ENCODE measurements at regions not wholly inside any gene's neighbourhood (a gene's known extent, or its start where the extent isn't known, plus 50 kb on each side); places are given as distances from the start of the nearest gene placed in this dataset.
"Not testable (repeated sequence)": the region's sequence is repeated elsewhere in the genome, so short reads cannot be mapped to it uniquely, and the experiment has no call there.

DNA sequence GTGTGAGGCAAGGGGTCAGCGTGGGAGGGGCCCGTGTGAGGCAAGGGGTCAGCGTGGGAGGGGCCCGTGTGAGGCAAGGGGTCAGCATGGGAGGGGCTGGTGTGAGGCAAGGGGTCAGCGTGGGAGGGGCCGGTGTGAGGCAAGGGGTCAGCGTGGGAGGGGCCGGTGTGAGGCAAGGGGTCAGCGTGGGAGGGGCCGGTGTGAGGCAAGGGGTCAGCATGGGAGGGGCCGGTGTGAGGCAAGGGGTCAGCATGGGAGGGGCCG, 119.2 kb downstream of the SEPTIN14 start:
- not testable (repeated sequence) for DNase-seq (ENCODE audit: low read depth in 3 of 3)

DNA sequence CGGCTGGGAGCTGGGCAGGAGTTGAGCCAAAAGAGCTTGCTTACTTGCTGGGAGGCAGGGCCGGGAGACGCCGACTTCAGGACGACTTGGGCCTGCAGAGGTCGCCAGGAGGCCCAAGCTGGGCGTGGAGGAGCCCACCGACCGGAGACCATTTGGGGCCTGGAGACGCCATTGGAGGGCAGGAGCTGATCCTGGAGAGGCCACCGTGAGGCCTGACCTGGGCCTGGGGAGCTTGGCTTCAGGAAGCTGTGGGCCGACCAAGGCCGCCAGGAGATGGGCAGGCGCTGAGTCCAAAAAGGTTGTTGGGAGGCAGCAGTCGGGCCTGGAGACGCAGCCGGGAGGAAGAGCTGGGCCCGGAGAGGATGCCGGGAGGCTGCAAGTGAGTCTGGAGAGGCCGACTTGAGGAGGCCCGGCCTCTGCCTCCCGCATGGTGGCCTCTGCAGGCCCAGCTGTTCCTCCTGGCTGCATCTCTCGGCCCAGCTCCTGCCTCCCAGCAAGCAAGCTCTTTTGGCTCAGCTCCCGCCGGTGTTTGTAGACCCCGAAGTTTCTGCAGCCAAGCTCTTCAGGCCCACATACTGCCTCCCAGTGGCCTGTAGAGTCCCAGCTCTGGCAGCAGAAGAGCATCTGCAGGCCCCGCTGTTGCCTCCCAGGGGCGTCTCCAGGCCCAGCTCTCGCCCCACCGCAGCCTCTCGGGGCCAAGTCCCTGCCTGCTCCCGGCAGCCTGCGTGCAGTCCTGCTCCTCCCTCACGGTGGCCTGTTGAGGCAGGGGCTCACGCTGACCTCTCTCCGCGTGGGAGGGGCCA, 119.7 kb downstream of the SEPTIN14 start:
- DNase-seq (ENCODE audit: low read depth in 3 of 3), result not testable (repeated sequence)

DNA sequence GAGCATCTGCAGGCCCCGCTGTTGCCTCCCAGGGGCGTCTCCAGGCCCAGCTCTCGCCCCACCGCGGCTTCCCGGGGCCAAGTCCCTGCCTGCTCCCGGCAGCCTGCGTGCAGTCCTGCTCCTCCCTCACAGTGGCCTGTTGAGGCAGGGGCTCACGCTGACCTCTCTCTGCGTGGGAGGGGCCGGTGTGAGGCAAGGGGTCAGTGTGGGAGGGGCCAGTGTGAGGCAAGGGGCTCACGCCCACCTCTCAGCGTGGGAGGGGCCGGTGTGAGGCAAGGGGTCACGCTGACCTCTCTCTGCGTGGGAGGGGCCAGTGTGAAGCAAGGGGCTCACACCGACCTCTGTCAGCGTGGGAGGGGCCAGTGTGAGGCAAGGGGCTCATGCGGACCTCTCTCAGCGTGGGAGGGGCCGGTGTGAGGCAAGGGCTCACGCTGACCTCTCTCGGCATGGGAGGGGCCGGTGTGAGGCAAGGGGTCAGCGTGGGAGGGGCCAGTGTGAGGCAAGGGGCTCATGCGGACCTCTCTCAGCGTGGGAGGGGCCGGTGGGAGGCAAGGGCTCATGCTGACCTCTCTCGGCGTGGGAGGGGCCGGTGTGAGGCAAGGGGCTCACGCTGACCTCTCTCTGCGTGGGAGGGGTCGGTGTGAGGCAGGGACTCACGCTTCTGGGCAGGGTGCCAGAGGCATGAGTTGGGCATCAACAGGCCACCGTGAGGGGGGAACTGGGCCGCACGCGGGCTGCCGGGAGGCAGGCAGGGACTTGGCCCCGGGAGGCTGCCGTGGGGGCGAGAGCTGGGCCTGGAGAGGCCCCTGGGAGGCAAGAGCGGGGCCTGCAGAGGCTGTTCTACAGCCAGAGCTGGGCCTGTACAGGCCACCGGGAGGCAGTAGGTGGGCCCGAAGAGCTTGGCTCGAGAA, 120.6 kb downstream of the SEPTIN14 start:
- not testable (repeated sequence) for DNase-seq (ENCODE audit: low read depth in 3 of 3)

DNA sequence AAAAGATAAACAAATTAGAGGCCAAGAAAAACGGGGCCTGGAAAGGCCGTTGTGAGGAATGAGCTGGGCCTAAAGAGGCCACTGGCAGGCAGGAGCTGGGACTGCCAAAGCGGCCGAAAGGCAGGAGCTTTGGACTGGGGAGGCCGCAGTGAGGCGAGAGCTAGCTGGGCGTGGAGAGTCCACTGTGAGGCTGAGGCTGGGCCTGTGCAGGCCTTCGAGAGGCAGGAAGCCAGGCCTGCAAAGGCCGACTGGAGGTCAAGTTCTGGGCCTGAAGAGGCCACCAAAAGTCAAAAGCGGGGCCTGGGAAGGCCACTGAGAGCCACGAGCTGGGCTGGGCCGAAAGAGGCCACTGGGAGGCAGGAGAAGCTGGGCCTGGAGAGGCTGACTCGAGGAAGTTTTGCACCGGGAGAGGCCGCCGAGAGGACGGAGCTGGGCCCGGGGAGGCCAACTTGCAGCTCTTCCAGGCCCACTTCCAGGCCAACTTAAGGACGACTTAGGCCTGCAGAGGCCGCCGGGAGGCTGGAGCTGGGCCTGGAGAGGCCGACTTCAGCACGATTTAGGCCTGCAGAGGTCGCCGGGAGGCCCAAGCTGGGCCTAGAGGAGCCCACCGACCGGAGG, 121.8 kb downstream of the SEPTIN14 start:
- not testable (repeated sequence) for DNase-seq (ENCODE audit: low read depth in 3 of 3)

DNA sequence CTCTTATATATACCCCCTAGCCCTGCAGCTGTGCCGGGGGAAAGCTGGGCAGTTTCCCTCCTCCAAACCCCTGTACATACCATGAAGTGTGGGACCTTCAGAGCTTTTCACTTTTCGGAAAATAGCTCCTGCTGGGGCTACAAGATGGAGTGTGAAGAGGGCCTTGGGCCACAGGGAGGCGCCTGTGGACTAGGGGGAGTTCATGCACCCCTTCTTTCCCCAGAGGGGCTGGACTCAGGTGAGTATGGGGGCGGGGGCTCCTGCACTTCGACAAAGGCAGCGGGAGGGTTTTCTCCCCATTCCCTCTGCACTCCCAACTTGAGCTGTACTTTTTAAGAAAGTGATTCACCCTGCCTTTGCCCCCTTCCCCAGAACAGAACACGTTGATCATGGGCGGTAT, 122.5 kb downstream of the SEPTIN14 start:
- not testable (repeated sequence) for DNase-seq (ENCODE audit: low read depth in 3 of 3)

DNA sequence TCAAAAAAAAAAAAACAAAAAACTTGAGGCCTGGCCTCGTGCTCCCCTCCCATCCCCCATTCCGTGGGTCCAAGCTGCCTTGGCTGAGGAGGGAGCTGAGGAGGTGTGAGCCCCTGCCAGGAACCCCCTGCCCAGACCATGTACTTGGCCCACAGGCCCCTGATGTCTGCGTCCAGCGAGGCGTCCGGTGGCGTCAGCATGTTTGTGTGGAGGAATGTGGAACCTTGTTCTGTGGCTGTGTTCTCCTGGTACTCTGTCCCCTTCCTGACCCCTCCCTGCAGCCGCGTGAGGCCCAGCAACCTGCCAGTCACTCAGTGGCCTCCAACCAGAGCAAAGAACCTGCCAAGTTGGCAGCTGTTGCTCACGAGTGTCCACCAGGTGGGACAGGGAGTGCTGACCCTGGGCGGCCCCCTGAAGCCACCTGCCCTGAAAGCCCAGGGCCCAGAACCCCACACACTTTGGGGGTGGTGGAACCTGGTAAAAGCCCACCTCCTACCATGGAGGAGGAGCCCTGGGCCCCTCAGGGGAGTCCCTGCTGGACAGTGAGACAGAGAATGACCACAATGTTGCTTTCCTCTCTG, 125.8 kb downstream of the SEPTIN14 start:
- not testable (repeated sequence) for DNase-seq (ENCODE audit: low read depth in 3 of 3)

DNA sequence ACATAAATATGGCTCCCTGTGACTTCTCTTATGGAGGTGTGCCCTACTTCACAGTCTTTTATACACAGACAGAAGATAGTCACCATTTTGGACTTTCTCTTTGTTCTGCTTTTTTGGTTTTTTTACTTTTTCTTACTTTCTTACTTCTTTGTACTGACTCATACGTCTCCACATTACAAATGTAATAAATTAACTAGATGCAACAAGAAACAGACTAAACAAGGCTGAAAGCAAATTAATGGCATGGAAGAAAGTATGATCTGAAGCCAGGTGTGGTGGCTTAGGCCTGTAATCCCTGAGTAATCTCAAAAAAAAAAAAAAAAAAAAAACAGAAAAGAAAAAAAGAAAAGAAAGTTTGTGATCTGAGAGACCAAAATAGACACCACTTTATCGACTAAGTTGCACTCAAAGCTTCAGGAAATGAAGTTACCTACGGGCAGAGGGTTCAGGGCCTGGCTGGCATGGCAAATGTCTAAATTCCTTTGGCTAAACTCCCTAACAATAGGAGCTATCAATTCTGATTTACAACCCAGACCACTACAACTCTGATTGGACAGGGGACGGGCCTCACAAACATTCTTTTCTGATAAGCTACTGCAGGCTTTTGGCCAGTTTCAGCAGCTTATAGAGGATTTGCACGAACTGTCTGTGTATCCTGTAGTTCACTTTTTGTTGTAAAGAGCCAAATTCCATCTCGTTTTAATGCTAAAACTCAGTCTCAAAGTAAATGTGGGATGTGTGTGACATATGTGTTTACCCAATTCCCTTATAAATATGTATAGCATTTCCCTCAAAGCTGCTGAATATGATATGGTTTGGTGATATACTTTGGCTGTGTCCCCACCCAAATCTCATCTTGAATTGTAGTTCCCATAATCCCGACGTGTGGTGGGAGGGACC, 129.1 kb downstream of the SEPTIN14 start:
- no peak for DNase-seq (ENCODE audit: low read depth in 3 of 3)

DNA sequence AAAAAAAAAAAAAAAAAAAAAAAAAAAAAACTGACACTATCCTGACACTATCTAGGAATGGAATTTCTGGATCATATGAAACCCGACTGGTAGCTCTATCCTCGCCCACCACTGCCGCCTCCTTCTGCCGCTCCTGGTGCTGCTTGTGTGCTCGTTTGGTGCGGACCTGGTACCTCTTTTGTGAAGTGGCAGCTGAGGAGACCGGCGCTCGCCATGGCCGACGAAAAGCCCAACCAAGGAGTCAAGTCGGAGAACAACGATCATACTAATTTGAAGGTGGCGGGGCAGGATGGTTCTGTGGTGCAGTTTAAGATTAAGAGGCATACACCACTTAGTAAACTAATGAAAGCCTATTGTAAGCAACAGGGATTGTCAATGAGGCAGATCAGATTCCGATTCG, 130.6 kb downstream of the SEPTIN14 start:
- DNase-seq (ENCODE audit: low read depth in 3 of 3), result no peak

DNA sequence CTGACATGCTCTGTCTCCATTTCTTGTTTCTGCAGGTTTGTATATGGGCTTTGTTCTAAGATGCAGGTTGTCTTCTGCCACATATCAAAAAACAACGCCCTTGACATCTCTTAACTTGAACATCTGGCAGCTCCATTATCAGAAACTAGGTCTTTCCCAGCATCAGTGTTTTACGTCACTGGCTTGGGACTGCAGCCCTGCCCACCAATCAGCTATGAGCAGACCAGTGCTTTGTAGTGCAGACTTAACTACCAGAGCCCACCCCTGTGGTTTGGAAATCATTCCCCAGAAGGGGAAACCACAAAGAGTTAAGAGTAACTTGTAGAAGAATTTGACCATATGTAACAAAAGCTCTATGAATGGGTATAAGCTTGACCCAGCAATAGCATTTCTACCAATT, 132.4 kb downstream of the SEPTIN14 start:
- DNase-seq (ENCODE audit: low read depth in 3 of 3), result no peak

DNA sequence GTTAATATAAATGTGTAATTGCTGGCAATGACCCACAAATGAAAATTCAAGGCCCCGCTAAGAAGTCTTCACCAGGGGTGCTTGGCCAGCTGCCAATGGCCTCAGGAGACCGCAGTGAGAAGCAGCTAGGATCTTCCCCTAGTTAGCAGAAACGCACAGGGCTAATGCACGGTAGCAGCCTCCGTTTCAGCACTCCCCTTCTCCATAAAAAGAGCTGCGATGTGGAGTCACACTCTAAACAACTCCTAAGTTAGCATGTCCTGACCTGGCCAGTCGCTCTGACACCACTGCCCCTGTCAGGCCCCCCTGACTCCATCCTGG, 139.0 kb downstream of the SEPTIN14 start:
- no peak for DNase-seq (ENCODE audit: low read depth in 3 of 3)

DNA sequence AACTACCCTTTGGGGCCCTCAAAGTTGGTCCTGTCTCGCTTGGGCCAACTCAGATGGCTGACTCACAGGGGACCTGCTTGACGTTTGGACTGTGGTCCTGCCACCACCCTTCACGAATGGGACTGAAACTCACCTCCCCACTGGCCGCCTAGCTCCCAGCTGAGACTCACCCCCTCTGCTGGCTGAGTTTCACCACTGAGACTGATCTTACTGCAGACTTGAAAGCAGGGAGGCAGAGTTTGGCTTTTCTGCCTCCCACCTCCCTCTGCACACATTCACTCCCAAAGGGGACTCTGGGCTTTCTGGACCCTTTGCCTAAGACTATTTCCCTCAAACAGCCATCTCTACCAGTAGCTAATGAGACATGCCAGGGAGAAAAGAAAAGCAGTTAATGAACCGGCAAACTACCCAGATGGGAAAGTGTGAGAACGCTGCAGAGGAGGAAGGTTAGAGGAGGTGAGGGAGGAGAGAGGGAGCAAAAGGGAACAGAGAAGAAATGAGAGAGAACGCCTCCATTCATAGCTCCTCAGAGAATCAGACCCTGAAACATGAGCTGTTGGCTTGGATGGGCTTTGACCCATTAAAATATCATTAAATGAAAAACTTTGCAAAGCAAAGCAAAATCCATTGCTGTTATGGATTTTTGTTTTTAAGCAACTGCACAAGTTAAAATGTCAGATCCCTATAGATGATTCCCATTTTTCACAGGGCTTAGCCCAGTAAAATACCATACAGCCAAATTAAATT, 139.5 kb downstream of the SEPTIN14 start:
- DNase-seq (ENCODE audit: low read depth in 3 of 3), result not testable (repeated sequence)

DNA sequence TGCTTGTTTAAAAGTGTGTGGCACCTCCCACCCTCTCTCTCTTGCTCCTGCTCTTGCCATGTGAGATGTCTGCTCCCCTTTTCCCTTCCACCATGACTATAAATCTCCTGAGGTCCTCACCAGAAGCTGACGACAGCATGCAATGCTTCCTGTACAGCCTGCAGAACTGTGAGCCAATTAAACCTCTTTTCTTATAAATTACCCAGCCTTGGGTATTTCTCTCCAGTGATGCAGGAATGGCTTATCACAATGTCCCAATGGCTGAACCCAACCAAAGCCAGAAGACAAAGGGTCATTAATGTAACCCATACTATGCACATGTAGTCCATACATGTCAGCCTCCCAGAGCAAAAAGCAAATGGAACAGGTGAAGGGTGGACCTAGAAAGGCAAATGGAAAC, 141.5 kb downstream of the SEPTIN14 start:
- DNase-seq (ENCODE audit: low read depth in 3 of 3), result not testable (repeated sequence)

DNA sequence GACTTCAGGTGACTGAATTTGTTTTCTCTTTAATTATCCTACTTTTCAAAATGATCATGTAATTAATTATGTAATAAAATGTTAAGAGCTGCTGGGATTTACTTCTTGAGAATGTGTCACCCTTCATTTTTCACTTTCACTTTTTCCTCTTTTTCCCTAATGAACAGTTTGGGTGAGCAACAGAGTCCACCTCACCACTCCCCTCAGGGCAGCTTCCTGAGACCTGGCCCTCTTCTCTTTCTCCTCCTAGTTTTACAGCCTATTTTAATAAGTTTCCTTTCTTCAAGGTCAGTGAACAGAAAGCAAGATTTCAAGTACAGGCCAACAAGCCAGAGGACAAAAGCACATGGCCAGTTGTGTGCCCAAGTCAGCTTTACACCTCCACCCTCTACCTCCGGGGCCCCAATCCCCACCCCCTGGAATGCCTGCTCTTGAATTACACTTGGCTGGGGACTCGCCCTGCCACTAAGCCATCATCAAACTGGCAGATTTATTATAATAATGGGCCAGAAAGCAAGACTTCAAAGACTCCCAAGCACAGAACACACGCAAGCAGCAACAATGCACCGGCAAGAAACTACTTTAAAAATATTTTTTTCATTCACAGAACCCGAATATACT, 143.1 kb upstream of the VOPP1 start:
- DNase-seq (ENCODE audit: low read depth in 3 of 3), result not testable (repeated sequence)

DNA sequence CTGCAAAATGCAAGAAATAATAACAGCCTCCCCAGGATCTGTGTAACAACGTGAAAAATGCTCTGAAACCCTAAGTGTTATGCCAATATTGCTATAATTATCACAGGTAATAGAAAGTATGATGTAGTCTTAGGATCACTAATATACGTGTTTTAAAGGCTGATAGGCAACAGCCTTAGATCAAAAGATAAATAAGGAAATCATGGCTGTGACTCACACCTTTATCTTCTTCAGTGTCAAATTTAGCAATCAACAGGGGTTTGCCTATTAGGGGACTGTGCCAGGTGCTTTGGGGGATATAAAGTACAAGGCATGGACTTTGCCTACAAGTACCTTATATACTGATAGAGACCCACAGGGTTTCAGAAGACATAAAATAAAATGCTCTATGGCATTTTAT, 142.1 kb upstream of the VOPP1 start:
- DNase-seq (ENCODE audit: low read depth in 3 of 3), result not testable (repeated sequence)

DNA sequence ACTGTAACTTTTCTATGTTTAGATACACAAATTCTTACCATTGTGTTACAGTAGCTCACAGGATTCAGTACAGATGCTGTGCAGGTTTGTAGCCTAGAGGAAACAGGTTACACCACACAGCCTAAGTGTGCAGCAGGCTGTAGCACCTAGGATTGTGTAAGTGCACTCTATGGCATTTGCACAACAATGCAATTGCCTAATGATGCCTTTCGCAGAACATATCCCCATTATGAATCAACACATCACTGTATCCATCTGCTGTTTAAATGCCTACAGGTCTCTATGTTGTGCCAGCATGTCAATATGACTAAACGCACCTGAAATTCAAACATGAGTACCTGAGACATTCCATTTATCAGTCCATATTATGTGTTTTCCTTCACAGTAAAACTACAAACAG, 138.0 kb upstream of the VOPP1 start:
- DNase-seq (ENCODE audit: low read depth in 3 of 3), result not testable (repeated sequence)

DNA sequence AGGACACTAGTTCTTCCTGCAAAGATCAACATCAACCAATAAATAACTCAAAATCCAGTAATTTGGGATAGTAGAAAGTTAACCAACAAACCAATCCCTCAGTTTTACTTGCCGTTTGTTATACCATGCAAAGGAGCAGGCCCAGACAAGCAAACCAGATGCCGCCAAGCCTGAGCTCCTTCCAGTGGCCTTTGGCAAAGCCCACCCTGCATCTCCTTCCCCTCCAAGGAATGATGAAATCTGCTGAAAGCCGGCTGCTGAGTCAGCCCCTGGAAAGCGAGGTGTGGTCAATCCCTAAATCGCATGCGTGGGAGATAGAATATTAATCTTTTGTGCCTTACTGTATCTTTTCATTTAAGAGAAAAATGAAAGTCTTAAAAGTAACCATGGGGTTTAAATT, 135.7 kb upstream of the VOPP1 start:
- not testable (repeated sequence) for DNase-seq (ENCODE audit: low read depth in 3 of 3)

DNA sequence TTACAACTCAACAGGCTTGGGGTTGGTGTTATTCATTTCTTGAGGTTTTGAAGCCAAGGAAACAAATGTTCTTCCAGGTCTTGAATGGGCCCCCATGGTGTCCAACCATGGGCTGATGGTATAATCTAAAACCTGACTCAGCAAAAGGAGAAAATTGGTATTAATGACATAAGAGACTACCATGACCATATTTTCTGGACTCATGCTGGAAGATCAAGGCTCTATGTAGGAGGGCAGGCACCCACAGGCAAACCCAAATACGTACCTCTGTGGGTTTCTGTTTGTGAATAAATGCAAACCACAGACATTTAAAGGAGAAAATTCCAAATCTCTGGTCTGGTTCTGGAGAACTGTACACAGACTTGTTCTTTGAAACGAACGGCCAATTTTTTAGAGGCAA, 135.1 kb upstream of the VOPP1 start:
- not testable (repeated sequence) for DNase-seq (ENCODE audit: low read depth in 3 of 3)

DNA sequence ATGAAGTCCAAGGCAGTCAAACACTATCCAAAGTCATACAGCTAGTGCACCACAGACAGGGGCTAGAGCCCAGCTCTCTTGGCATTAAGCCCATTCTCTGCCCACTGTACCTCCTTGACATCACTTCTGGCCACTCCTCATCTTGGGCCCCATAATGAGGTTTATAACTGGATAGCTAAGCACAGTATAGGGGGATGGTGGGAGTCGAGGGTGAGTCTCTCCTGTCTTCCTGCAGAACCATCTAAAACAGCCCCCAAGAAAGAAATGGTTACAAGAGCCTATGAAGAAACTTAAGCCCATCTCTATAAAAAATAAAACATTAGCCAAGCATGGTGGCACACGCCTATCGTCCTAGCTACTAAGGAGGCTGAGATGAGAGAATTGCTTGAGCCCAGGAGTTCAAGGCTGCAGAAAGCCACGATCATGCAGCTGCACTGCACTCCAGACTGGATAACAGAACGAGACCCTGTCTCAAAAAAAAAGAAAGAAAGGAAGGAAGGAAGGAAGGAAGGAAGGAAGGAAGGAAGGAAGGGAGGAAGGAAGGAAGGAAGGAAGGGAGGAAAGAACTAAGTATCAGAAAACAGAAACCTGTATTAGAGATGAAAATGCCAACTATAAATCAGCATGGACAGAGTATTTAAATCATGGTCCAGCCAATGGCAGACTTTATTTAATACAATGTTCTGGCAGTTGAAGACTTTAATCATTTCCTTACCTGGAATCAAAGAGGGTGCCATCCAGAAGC, 134.3 kb upstream of the VOPP1 start:
- not testable (repeated sequence) for DNase-seq (ENCODE audit: low read depth in 3 of 3)

DNA sequence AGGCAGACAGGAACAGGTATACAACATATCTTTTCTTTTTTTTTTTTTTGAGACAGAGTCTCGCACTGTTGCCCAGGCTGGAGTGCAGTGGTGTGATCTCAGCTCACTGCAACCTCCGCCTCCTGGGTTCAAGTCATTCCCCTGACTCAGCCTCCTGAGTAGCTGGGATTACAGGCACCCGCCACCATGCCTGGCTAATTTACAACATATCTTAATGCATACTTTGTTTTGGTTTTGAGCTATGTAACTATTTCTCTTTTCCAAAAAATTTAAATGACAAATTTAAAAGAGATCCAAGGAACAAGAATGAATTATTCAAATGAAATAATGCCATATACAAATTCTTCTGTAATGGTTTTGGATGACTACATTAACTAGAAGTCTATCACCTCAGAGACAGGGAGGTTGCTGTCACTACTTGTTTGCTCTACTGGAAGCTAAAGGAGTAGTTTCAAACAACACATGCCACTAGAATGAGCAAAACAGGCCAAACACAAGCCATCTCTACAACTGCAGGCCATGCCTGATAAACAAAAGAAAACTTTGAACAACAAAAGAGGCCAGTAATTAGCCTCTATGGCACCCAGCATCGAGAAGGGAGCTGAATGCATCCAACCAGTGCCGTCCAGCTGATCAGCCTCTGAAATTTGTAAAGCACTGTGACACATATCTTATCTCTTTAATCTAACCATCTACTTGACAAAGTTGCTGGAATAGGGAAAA, 133.6 kb upstream of the VOPP1 start:
- DNase-seq (ENCODE audit: low read depth in 3 of 3), result not testable (repeated sequence)
